CD4-positive, alpha-beta T cell treated with Interferon alpha-2 for 1 hour (primary cell): ENCODE measurements at regions not wholly inside any gene's neighbourhood (a gene's known extent, or its start where the extent isn't known, plus 50 kb on each side); places are given as distances from the start of the nearest gene placed in this dataset.
"Not testable (repeated sequence)": the region's sequence is repeated elsewhere in the genome, so short reads cannot be mapped to it uniquely, and the experiment has no call there.

Experiments
- DNase-seq, 2 donors: peaks; one replicate each; pipeline ENCODE4 v3.0.0-alpha.2; 2020 to 2022

DNA sequence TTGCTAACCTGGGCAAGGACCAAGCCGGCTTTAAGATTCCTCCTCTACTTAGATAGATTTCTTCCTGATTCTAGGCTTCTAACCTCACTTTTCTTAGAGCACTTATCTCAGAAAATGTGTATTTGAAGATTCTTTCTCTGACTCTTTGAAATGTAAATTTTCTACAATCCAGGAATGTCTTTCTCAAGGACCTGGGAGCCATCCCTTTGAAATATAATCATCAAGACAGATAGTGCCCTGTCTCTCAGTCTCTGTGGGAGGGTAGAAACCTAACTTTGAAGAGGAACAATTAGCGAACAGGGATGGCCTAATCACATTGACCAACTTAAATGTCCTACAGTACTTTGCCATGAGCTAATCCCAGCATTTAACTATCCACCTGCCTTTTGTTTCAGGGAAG, 1646.0 kb downstream of the PCDH9 start:
- DNase-seq: no peak

DNA sequence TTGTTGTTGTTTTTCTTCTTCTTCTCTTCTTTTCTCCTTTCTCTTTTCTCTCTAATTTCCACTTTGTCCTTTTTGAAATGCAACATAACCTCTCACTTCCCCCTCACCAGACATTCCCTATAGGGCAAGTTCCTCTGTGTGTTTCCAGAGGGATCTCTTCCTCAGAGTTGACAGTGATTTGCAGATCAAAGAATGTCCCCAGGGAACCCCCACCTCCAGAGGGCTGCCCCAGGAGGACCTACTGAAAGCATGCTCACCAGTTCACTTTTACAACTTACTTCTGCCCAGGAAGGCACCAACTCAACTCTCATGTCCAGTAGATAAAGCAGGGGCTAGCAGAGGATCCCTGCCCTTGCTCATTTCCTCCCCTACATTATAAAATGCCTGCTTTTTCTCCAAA, 1648.0 kb downstream of the PCDH9 start:
- DNase-seq: no peak

DNA sequence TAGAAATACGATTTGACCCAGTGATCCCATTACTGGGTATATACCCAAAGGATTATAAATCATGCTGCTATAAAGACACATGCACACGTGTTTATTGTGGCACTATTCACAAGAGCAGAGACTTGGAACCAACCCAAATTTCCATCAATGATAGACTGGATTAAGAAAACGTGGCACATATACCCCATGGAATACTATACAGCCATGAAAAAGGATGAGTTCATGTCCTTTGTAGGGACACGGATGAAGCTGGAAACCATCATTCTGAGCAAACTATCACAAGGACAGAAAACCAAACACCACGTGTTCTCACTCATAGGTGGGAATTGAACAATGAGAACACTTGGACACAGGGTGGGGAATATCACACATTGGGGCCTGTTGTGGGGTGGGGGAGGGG, 1665.6 kb downstream of the PCDH9 start:
- not testable (repeated sequence) for DNase-seq

DNA sequence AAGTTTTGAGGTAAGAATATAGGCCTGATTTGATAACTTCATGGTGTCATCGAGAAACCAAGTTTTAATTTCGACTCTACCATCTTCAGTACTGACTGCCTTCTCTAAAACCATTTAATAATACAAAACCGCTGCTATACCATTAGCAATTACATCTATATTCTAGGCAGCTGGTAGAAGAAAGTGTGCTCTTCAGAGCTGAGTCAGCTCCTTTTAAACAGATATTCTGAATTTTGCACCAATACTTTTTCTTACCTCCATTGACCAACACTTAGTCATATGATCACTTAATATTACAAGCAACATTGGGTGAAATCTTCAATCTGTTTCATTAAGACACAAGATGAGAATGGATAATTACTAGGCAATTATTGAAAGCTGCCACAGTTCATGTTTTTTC, 1667.8 kb downstream of the PCDH9 start:
- DNase-seq: no peak

DNA sequence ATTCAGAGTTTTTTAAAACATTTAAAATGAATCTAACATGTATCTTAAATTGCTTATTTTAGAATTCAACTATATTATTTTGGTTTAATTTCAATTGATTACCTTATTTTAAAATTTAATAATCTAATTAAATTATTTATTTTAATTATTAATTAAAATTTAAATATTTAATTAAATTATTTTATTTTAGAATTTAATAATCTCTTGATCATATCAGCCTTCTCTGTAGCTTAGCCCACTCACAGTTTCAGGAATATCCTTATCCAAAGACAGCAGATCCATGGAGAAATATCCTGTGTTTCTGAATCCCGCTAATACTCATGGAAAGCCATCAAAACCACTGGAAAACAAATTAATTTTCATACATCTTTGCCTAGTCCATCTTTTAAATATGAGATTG, 1669.2 kb downstream of the PCDH9 start:
- no peak for DNase-seq

DNA sequence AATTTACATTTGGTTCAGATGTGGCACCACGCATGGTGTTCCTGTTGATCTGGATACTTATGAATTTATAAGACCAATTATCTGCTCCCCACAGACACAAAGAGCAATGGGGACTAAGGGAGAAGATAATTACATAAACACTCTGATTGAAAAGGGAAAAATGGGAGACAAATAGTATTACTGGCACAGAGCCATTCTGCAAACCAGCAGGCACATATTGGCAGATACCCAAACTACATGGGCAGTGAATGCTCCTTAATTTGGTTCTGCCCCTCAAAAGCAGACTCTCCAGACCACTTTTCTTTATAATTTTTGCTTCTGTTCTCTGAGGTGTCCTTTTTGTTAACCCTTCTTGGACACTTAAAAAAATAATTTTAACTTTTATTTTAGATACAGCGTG, 1674.2 kb downstream of the PCDH9 start:
- no peak for DNase-seq

DNA sequence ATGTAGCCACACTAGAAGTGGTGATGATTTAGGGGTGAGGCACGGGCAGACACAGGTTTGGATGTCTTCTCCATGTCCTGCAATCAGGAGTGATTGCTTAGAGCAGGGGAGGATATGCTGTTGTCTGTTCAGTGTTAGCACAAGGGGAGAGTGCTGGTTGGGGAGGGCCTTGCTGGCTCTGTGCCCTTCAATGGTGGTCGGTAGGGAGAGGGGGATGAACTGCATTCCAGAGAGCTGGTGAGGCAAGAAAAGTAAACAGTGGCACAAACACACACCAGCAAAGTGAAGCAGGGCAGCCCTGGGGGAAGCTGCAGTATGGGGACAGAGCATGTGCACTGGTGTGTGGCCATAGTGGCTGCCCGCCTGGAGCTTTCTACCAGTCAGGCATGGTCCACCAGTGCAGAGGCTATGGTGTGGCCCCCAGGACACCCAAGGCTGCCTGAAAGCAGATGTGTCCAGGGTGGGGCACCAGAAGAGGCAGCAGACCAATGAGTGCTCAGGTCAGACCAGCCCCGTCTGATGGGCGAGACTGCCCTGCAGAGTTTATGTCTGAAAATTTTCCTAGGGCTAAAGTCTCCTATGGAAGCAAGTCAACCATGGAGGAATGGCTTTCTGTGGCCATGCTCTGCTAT, 1676.9 kb downstream of the PCDH9 start:
- no peak for DNase-seq

DNA sequence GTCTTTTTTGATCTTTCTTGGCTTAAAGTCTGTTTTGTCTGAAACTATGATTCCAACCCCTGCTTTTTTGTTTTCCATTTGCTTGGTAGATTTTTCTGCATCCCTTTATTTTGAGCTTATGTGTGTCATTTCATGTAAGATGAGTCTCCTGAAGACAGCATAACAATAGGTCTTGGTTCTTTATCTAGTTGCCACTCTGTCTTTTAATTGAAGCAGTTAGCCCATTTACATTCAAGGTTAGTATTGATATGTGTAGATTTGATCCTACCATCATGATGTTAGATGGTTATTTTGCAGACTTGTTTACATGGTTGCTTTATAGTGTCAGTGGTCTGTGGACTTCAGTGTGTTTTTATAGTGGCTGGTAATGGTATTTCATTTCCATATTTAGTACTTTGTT, 1678.9 kb downstream of the PCDH9 start:
- DNase-seq: no peak

DNA sequence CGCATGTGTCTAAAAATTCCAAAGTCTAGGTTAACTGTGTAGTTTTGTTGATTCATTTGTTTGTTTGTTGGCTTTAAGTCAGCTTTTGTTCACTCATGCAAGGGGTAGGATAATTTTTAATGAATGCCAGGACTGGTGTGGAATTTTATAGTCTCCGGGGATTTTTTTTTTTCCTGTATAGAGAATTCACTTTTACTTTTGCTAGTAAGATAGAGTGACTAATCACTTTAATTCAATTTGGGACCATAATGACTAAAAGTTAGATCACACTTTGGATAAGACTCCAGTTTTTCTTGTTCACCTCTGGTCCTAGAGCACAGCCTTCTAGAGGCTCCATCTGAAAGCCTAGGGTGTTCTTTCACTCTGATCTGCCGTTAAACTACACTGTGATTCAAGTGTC, 1690.0 kb downstream of the PCDH9 start:
- DNase-seq: no peak

DNA sequence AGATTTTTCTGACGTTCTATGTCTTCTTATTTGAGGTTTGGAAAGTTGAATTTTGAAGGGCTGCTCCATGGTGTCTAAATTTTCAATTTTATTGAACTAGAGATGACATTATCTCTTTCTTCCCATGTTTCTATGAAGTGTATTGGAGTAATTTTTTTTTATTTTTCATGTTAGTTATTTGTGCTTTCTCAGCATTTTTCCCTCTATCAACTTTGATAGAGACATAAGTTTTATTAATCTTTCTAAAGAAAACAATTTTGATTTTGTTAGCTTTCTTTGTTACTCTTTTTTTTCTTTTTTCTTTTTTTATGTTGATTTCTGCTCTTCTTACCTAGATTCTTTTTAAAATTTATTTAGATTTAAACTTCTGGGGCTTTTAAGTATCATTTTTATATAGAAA, 1694.8 kb downstream of the PCDH9 start:
- DNase-seq: no peak

DNA sequence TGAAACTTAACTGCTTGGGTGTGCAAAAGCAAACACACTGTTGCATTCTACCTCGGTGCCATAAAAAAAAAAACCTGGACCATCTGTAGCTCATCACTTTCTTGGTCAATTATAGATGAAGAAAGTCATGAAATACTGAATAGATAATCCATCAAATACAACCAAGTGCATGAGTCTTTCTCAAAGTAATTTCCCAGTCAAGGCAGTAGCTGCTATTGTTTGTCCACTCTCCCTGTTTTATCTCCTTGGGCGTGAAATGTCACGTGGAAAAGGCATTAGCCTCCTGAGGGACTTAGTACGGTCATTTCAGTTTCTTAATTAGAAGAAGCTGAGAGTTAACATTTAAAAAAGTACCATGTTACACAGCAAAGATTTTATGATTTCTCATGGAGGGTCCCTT, 1697.9 kb downstream of the PCDH9 start:
- DNase-seq: no peak

DNA sequence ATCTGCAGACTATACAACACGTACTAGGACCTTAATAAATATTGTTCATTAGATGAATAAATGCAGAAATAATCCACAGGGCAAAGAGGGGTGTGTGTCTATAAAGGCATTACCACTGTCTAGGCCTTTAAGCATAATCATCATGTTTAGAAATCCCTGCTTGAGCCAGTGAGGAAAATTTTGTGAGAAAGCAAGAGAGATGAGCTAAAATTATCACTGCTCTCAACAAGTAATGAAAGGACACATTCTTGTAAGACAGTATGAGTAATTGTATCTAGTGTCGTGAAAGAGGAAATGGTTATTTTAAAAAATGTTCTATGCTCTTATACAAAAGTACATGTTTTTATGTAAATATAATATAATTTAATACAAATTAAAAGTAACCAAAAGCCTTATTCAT, 1699.4 kb downstream of the PCDH9 start:
- no peak for DNase-seq

DNA sequence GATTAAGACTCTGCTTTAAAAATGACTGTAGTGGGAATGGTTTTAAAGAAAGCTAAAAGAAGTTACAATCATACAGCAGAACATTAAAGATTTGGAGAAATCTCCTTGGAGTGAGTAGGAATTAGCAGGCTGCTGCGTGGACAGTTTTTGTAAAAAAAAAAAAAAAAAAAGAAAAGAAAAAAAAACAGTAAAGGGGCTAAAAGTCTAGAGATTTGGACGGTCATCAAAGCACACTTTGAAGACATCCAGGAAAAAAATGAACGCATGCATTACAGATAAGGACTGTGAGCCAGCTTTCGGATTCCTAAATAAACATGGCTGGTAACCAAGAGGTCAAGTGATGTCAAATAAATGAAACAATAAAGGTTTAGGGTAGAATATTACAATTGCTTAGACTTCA, 1700.6 kb downstream of the PCDH9 start:
- DNase-seq: no peak

DNA sequence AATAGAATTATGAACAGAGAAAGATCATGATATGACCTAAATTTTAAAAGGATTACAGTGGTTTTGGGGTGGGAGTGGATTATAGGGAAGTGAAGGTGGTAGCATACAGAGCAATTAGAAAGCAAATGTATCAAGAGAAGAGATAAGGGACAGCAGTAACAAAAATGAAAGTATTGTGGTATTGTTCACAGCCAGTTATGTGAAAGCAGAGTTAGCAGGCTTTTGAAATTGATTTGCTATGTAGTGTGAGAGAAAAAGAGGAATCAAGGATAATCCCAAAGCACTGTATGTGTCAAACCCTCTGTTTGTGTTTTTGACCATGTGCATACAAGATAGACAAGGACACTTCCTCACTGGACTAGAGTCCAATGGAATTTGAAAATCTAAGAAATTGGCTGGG, 1721.4 kb downstream of the PCDH9 start:
- DNase-seq: no peak

DNA sequence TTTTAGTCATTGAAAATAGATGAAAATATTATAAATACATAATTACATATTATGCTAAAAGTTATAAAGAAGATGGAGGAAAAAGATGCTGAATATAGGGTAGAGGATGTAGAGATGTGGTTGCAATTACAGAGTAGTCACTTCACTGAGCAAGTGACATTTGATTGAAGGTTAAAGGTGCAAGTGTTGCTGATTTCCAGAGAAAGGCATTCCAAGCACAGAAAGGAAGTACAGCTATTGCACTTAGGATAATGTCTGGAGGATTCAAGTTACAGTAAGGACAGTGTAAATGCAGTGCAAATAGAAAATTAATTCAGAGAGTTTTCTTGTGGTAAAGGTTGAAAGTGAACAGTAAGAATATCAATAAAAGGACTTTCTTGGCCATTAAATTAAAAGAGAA, 1721.8 kb downstream of the PCDH9 start:
- DNase-seq: no peak

DNA sequence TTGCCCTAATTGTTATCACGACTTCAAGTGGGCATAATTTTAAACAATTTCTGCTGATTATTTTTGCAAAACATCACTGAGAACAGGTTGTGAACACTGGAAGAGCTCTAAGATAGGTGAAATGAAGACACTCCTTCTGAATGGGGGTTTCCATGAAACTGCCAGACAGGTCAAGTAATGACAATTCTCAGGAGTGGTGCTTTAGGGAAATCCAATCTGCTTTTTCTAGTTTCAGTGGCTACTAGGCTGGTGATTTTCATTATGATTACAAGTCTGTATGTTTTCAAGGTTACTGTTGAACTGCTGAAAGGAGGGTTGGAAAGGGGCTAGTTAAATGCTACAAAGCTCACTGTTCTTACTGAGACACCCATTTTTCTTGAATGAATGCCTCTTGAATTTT, 1724.2 kb downstream of the PCDH9 start:
- DNase-seq: no peak

DNA sequence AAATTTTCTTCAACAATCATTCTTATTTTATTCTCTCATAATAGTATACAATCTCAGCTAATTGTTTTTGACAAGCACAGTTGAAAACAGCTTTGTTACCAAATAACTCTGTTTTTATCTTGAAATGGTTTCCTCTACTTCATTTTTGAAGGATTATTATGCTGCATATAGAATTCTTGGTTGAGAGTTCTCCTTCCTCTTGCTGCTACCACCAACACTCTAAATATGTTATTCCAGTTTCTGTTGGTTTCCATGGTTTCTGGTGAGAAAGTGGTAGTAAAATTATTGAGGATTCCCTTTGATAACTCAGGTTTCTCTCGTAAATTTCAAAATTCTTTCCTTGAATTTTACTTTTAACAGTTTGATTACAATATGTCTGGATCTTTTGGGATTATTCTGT, 1725.9 kb downstream of the PCDH9 start:
- no peak for DNase-seq

DNA sequence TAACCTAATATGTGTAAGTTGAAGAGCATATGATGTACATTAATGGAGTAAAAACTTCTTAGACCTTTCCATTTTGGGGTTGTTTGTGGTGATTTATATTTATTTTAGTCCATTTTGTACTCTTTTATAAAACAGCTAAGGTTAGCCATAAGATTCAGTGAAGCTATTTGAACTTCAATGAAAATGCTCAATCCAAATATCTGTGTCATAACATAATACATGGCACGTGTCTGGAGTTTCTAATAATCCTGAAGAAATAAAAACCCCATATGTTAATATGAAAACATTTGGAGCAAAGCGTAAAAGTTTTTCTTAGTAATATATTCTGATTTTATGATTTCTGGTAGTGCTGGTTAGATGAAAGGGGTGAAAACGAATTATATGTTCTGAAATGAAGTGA, 1729.7 kb downstream of the PCDH9 start:
- no peak for DNase-seq

DNA sequence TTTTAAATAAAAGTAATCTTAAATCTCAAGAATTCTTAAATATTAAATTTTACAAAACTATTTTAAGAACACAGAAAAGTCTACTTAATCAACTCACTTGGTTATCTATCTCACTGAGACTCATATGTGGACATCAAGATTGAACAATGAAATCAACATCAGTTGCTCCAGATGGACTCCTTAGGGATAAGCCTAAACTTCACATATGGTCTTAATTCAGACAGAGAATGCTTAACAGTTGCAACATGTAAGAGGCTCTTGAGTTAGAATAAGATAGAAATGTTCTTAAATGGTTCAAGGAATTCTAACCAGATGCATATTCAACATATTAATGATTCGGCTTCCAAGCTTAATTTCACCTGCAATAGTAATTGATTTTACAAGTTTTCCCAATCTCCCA, 1730.9 kb downstream of the PCDH9 start:
- DNase-seq: no peak

DNA sequence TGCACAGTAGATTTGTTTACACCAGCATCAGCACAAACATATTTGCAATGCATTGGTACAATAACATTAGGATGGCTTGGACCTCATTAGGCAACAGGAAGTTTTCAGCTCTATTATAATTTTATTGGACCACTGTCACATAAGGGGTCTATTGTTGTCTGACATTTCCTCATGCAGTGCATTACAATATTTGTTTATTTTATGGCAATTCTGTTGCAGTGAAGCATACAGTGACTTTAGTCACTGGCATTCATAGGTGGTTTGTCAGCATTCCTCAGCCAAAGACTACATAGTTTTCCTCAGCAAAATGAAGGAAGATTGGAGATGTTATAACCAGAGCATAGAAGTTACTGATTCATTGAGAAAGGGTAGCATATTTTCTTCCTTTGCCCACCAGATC, 1732.9 kb downstream of the PCDH9 start:
- DNase-seq: no peak

DNA sequence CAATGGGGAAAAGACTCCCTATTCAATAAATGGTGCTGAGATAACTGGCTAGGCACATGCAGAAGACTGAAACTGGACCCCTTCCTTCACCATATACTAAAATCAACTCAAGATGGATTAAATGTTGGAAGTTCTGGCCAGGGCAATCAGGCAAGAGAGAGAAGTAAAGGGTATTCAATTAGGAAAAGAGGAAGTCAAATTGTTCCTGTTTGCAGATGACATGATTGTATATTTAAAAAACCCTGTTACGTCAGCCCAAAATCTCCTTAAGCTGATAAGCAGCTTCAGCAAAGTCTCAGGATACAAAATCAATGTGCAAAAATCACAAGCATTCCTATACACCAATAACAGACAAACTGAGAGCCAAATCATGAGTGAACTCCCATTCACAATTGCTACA, 1739.4 kb downstream of the PCDH9 start:
- not testable (repeated sequence) for DNase-seq

DNA sequence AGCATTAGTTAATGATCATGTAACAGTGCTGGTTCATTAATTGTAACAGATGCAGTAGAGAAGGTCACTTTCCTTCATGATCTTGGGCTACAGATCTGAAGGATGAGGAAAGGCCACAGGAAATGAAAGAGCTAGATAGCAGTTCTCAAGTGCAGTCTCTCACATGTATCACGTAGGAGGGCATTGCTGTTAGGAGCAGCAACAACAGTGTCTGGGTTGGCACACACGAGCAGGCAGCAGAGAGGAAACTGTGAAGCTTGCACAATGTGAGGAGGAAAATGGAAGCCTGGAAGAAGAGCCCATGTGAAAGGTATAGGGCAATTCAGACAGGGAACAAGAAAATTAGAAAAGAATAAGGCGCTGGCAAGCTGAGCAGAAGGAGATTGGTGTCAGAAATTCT, 1741.5 kb downstream of the PCDH9 start:
- DNase-seq: no peak

DNA sequence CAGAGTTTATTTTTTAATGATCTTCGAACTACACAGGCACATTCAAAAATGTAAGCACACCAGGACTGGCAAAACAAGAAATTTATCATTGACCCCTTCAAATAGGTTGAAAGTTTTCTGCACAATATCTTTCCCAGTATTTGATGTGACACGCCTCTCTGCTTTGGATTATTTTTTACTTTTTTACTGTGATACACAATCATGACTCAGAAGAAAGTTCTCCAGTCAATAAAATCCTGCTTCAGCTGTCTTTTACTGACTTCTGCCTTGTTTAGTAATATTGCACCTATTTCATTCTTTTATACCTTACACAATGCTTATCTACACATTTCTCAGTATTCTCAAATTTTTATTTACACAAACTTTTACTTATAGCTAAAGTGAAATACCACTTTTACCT, 1750.4 kb downstream of the PCDH9 start:
- no peak for DNase-seq

DNA sequence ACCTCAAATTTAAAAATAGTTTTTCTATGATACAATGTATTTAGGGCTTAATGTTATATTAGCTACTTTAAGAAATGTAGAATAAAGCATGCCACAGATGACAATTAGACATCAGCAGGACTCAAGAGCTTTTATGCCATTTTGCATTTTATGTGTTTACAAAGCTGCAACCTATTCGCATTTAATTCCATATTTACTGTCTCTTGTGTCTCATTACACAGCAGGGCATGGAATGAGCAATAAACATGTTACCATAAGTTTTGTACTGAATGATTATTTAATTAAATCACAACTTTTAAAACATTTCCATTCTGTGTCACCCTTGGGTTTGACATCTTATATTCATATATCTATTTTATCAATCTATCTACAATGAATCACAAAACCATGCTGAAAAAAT, 1756.9 kb downstream of the PCDH9 start:
- DNase-seq: no peak

DNA sequence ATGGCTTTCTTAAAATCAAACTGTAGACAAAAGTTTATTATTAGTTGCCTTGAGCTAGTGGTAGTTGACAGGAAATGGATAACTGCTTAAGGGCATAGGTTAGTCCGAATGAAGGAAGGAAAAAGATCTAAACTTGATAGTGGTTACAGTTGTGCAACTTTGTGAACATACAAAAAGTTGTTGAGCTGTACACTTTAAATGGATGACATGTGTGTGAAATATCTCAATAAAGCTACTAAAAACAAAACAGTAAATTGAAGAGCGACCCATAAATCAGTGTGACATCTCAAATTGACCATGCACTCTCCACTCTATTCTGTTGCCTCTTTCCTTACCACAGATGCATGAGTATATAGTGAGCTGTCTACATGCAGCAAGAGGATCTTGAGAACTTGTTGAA, 1757.8 kb downstream of the PCDH9 start:
- DNase-seq: no peak

DNA sequence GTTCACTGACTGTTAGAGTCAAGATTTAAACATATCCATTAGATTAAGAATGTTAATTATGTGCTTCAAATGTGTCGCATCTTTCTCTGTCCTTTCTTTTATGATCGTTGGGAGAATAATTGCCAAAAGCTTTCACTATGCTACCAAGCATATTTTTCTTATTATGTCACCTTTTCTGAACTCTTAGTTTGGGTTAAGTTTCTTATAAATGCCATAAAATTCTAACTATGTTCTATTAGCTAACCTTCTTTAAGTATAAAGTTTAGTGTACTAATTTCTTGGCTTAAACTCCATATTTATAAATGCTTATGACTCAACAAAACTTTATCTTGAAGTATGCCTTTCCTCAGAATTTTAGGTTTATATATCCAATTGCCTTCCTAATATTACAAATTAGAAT, 1759.4 kb downstream of the PCDH9 start:
- DNase-seq: no peak
